ENCODE measurements at regions not wholly inside any gene's neighbourhood (a gene's known extent, or its start where the extent isn't known, plus 50 kb on each side); places are given as distances from the start of the nearest gene placed in this dataset.

GRCh38 chr6:149160943-149161342 is 156.6 kb upstream of the TAB2 start:
- no peak for TF ChIP-seq CTCF (IDR thresholded peaks at IDR 0.05)
- no peak for TF ChIP-seq EZH2 (IDR thresholded peaks at IDR 0.05)
